Natural killer cell (primary cell): ENCODE measurements at regions not wholly inside any gene's neighbourhood (a gene's known extent, or its start where the extent isn't known, plus 50 kb on each side); places are given as distances from the start of the nearest gene placed in this dataset.

Experiments used
- ATAC-seq, 3 donors: fragments of 150-1000 bp in 2 of 3; fragments of 200-7000 bp in 1 of 3; cut with Tn5 transposase; 1 replicate in 1 of 3; 2 replicates in 2 of 3; pipeline ENCODE4 v1.10.0; 2021; ENCODE audit warnings: mild to moderate bottlenecking in 2 of 3, moderate library complexity in 2 of 3
- DNase-seq, 2 donors: peaks; one replicate each; pipeline versions ENCODE4 v3.0.0 to v3.0.0-alpha.2; 2013 to 2021; ENCODE audit warnings: mixed read lengths in 1 of 2
- H3K27ac ChIP-seq: one replicate; pipeline ENCODE4 v1.5.1; 2013; ENCODE audit warnings: mild to moderate bottlenecking, low read length
- H3K27me3 ChIP-seq: one replicate; pipeline ENCODE4 v1.6.1; 2013; ENCODE audit warnings: low read length; ENCODE audit not compliant: control insufficient read depth, insufficient read depth
- H3K36me3 ChIP-seq: one replicate; pipeline ENCODE4 v1.6.1; 2013; ENCODE audit warnings: low read length; ENCODE audit not compliant: control insufficient read depth, insufficient read depth
- H3K4me1 ChIP-seq: one replicate; pipeline ENCODE4 v1.6.1; 2013; ENCODE audit warnings: low read length; ENCODE audit not compliant: control insufficient read depth, insufficient read depth
- H3K4me3 ChIP-seq: one replicate; pipeline ENCODE4 v1.5.1; 2013; ENCODE audit warnings: low read length
- H3K9me3 ChIP-seq: one replicate; pipeline ENCODE4 v1.6.1; 2013; ENCODE audit warnings: low read length; ENCODE audit not compliant: control insufficient read depth, insufficient read depth
- H3K27ac Mint-ChIP-seq, 2 donors: one replicate each; pipeline ENCODE4 v1.8.0; 2022; ENCODE audit warnings: mild to moderate bottlenecking in 2 of 2, mixed read lengths in 2 of 2, moderate library complexity in 1 of 2
- H3K27me3 Mint-ChIP-seq, 2 donors: one replicate each; pipeline ENCODE4 v1.8.0; 2022; ENCODE audit warnings: low read depth in 2 of 2, mixed read lengths in 2 of 2
- H3K36me3 Mint-ChIP-seq: one replicate; pipeline ENCODE4 v1.8.0; 2022; ENCODE audit warnings: mixed read lengths
- H3K4me1 Mint-ChIP-seq, 2 donors: one replicate each; pipeline ENCODE4 v1.8.0; 2022; ENCODE audit warnings: mixed read lengths in 2 of 2
- H3K4me3 Mint-ChIP-seq: one replicate; pipeline ENCODE4 v1.8.0; 2022; ENCODE audit warnings: mild to moderate bottlenecking, moderate library complexity, mixed read lengths
- H3K9me3 Mint-ChIP-seq, 2 donors: one replicate each; pipeline ENCODE4 v1.8.0; 2022; ENCODE audit warnings: mixed read lengths in 2 of 2
- CTCF ChIP-seq: fragments of 200-600 bp; IDR thresholded peaks from one replicate; pipeline ENCODE4 v1.8.0; 2022; ENCODE audit warnings: antibody characterized with exemption
- WGBS: methylation state at CpG from one replicate; pipeline ENCODE4 v1.1.7; 2013; ENCODE audit warnings: missing lambda C conversion rate; ENCODE audit not compliant: insufficient coverage; 5-methylcytosine and 5-hydroxymethylcytosine counted together
- intact Hi-C: fragments of 100-400 bp; cut with micrococcal nuclease; formaldehyde crosslinking; loops from one replicate; pipeline ENCODE4 v1.14.2; 2022

- no peaks in the 10 kb centered on the region for H3K4me1 ChIP-seq
- ATAC-seq (no peak), DNase-seq (no peak)
- H3K4me3 Mint-ChIP-seq, result no peak overlapping the region
- peaks cover 19 to 34% of the 10 kb centered on the region in 2 donors for H3K9me3 Mint-ChIP-seq
- TF ChIP-seq CTCF, result no peak
- 92% methylated on average over 3 of the region's 4 CpGs for WGBS
- H3K27me3 Mint-ChIP-seq, result no peaks in the 10 kb centered on the region
- intact Hi-C loops, result no loop called here
- H3K36me3 ChIP-seq, result no peaks in the 10 kb centered on the region
- no peak overlapping the region for H3K27ac ChIP-seq
- H3K4me3 ChIP-seq, result no peak overlapping the region
- H3K27ac Mint-ChIP-seq, result no peak overlapping the region
- H3K4me1 Mint-ChIP-seq, result no peaks in the 10 kb centered on the region
- H3K36me3 Mint-ChIP-seq, result peaks cover 19% of the 10 kb centered on the region
- no peaks in the 10 kb centered on the region for H3K27me3 ChIP-seq
- H3K9me3 ChIP-seq, result peaks cover 17% of the 10 kb centered on the region
Observed at GRCh38 chr1:79981481-79981880, 975.0 kb upstream of the ADGRL4 start.

- peaks cover 5% of the 10 kb centered on the region for H3K36me3 Mint-ChIP-seq
- peaks cover 11 to 30% of the 10 kb centered on the region in 2 donors for H3K9me3 Mint-ChIP-seq
- no peaks in the 10 kb centered on the region for H3K27me3 ChIP-seq
- H3K27me3 Mint-ChIP-seq, result no peaks in the 10 kb centered on the region
- no peak overlapping the region for H3K4me3 Mint-ChIP-seq
- H3K4me3 ChIP-seq, result no peak overlapping the region
- H3K27ac Mint-ChIP-seq, result no peak overlapping the region
- H3K4me1 Mint-ChIP-seq, result no peaks in the 10 kb centered on the region
- H3K27ac ChIP-seq, result no peak overlapping the region
- no peaks in the 10 kb centered on the region for H3K4me1 ChIP-seq
- H3K36me3 ChIP-seq, result no peaks in the 10 kb centered on the region
- no peak for TF ChIP-seq CTCF
- intact Hi-C loops, result no loop called here
- no peak for DNase-seq
- no peak for ATAC-seq
- H3K9me3 ChIP-seq, result peaks cover 12% of the 10 kb centered on the region
Observed at GRCh38 chr1:79979346-79979745, 972.8 kb upstream of the ADGRL4 start.

GRCh38 chr1:79976287-79976686 is 969.8 kb upstream of the ADGRL4 start:
- no peaks in the 10 kb centered on the region for H3K27me3 Mint-ChIP-seq
- H3K4me3 ChIP-seq, result no peak overlapping the region
- H3K4me1 Mint-ChIP-seq, result no peaks in the 10 kb centered on the region
- no peaks in the 10 kb centered on the region for H3K36me3 ChIP-seq
- H3K36me3 Mint-ChIP-seq, result no peaks in the 10 kb centered on the region
- no peak overlapping the region for H3K27ac ChIP-seq
- no peak overlapping the region for H3K4me3 Mint-ChIP-seq
- TF ChIP-seq CTCF, result no peak
- H3K9me3 ChIP-seq, result peaks cover 2% of the 10 kb centered on the region
- intact Hi-C loops, result no loop called here
- H3K27ac Mint-ChIP-seq, result no peak overlapping the region
- DNase-seq (no peak), ATAC-seq (no peak)
- H3K27me3 ChIP-seq, result no peaks in the 10 kb centered on the region
- 70% methylated on average over 3 of the region's 3 CpGs for WGBS
- peaks cover 8 to 35% of the 10 kb centered on the region in 2 donors for H3K9me3 Mint-ChIP-seq
- no peaks in the 10 kb centered on the region for H3K4me1 ChIP-seq

- Mint-ChIP-seq H3K36me3 (no peaks in the 10 kb centered on the region), H3K4me1 (no peaks in the 10 kb centered on the region), H3K4me3 (no peak overlapping the region), H3K27ac (no peak overlapping the region), H3K9me3 (peaks cover 8 to 33% of the 10 kb centered on the region in 2 donors), H3K27me3 (no peaks in the 10 kb centered on the region)
- H3K27me3 ChIP-seq, result no peaks in the 10 kb centered on the region
- no peak overlapping the region for H3K4me3 ChIP-seq
- WGBS, result 90% methylated on average over 6 of the region's 7 CpGs
- H3K4me1 ChIP-seq, result no peaks in the 10 kb centered on the region
- no peaks in the 10 kb centered on the region for H3K36me3 ChIP-seq
- DNase-seq (no peak), ATAC-seq (no peak)
- intact Hi-C loops, result no loop called here
- H3K27ac ChIP-seq, result no peak overlapping the region
- no peak for TF ChIP-seq CTCF
- peaks cover 2% of the 10 kb centered on the region for H3K9me3 ChIP-seq
Observed at GRCh38 chr1:79974659-79975058, 968.1 kb upstream of the ADGRL4 start.
